C1 segment of cervical spinal cord (tissue), 14 donors: ENCODE measurements at regions not wholly inside any gene's neighbourhood (a gene's known extent, or its start where the extent isn't known, plus 50 kb on each side); places are given as distances from the start of the nearest gene placed in this dataset.
"Not testable (repeated sequence)": the region's sequence is repeated elsewhere in the genome, so short reads cannot be mapped to it uniquely, and the experiment has no call there.

ENCODE experiments used
- DNase-seq, 14 donors: peaks; one replicate each; lab custom pipeline; 2025; lab: John Stamatoyannopoulos, UW

GRCh38 chr3:17840651-17841050 is 98.2 kb upstream of the TBC1D5 start:
- no peak for DNase-seq

GRCh38 chr3:17840126-17840525 is 97.7 kb upstream of the TBC1D5 start:
- no peak for DNase-seq

- no peak for DNase-seq
Observed at GRCh38 chr3:17836919-17837318, 94.5 kb upstream of the TBC1D5 start.

- DNase-seq, result no peak
Observed at GRCh38 chr3:17836092-17836491, 93.7 kb upstream of the TBC1D5 start.

- no peak for DNase-seq
Observed at GRCh38 chr3:17833786-17834559, 91.5 kb upstream of the TBC1D5 start.

GRCh38 chr3:17832016-17832415 is 89.6 kb upstream of the TBC1D5 start:
- DNase-seq, result no peak

GRCh38 chr3:17831366-17831765 is 88.9 kb upstream of the TBC1D5 start:
- no peak for DNase-seq

- no peak for DNase-seq
Observed at GRCh38 chr3:17830788-17831187, 88.4 kb upstream of the TBC1D5 start.

- no peak for DNase-seq
Observed at GRCh38 chr3:17828388-17828787, 86.0 kb upstream of the TBC1D5 start.

GRCh38 chr3:17825298-17825697 is 82.9 kb upstream of the TBC1D5 start:
- DNase-seq, result no peak

- DNase-seq, result no peak
Observed at GRCh38 chr3:17823816-17824215, 81.4 kb upstream of the TBC1D5 start.

GRCh38 chr3:17823036-17823435 is 80.6 kb upstream of the TBC1D5 start:
- DNase-seq, result no peak

- no peak for DNase-seq
Observed at GRCh38 chr3:17820704-17821103, 78.3 kb upstream of the TBC1D5 start.

- no peak for DNase-seq
Observed at GRCh38 chr3:17820275-17820674, 77.8 kb upstream of the TBC1D5 start.

GRCh38 chr3:17817973-17818372 is 75.5 kb upstream of the TBC1D5 start:
- not testable (repeated sequence) for DNase-seq

GRCh38 chr3:17817545-17817944 is 75.1 kb upstream of the TBC1D5 start:
- DNase-seq, result no peak

GRCh38 chr3:17816839-17817238 is 74.4 kb upstream of the TBC1D5 start:
- not testable (repeated sequence) for DNase-seq

- DNase-seq, result not testable (repeated sequence)
Observed at GRCh38 chr3:17812328-17812727, 69.9 kb upstream of the TBC1D5 start.

- no peak for DNase-seq
Observed at GRCh38 chr3:17811646-17812045, 69.2 kb upstream of the TBC1D5 start.

- no peak for DNase-seq
Observed at GRCh38 chr3:17810759-17811158, 68.3 kb upstream of the TBC1D5 start.

- no peak for DNase-seq
Observed at GRCh38 chr3:17808994-17809393, 66.6 kb upstream of the TBC1D5 start.

- no peak for DNase-seq
Observed at GRCh38 chr3:17806876-17807275, 64.4 kb upstream of the TBC1D5 start.

GRCh38 chr3:17806201-17806600 is 63.8 kb upstream of the TBC1D5 start:
- no peak for DNase-seq

GRCh38 chr3:17805461-17805940 is 63.1 kb upstream of the TBC1D5 start:
- no peak for DNase-seq
